COLO668 (cell line): ENCODE measurements at regions not wholly inside any gene's neighbourhood (a gene's known extent, or its start where the extent isn't known, plus 50 kb on each side); places are given as distances from the start of the nearest gene placed in this dataset.

ENCODE experiments used
- DNase-seq: peaks from one replicate; lab custom pipeline; 2025; ENCODE audit not compliant: unreplicated experiment; lab: John Stamatoyannopoulos, UW

DNA sequence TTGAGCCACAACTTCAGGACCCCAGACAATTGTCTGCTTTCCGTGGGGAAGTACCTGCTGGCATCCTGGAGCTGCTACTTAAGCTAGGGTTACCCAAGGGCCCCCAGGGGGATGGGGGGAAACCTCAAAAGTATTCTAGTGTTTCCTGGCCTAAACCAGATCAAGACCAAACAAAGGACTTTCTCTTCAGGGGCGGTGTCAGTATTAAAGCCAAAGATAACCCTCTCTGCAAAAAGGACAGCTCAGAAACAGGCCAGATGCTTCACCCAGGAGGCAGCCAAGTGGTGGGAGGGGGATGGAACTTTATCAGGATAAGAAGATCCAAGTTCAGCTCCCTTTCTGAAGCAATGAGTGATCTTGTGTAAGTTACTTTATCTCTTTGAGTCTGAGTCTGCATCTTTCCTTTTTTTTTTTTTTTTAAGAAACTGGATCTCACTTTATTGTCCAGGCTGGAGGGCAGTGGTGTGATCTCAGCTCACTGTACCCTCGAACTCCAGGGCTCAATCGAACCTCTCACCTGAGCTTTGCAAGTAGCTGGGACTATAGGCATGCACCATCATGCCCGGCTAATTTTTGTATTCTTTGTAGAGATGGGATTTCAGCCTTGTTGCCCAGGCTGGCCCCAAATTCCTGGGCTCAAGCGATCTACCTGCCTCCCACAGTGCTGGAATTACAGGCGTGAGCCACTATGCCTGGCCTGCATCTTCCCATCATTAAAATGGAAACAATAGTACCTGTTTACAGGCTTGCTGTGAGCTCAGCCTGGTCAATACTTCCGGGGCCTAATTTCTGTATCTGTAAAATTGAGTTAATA lies 151.8 kb upstream of the PTPRM start:
- DNase-seq: no peak

DNA sequence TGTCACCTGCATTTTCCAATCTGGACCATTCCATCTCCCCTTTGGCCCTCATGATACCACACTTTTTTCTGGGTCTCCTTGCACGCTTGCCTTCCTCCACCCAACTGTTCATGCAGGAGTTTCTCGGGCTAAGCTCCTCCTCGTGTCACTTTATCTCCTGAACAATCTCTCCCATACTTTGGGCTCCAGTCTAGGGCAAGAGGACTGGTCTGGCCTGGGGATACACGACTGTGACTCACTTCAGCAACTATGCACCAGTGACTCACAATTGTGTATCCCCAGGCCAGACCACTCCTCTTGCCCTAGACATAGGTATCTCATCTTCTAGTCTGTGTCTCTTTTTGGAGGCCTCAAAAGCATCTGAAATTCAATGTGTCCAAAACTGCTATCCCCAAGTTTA lies 149.4 kb upstream of the PTPRM start:
- no peak for DNase-seq

- DNase-seq: no peak
These were observed 137.3 kb upstream of the PTPRM start for GRCh38 chr18:7429831-7430230.

DNA sequence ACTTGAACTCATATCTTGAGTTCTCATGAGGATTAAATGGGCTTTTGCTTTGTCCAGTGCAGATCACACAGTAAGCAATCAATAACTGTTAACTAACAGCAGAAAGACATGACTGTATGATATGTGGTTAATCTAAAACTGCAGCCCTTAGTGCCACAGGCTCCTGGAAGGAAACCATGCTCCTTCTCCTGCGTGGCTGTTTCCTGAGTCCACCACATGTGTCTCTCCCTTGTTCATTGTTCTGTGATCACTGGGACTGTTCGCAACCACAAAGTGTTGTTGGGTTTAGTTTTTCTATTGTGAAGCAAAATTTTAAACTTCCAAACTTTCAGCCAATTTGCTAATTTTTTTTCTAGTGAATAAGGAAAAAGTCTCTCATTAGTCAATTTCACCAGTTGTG lies 130.9 kb upstream of the PTPRM start:
- no peak for DNase-seq

DNA sequence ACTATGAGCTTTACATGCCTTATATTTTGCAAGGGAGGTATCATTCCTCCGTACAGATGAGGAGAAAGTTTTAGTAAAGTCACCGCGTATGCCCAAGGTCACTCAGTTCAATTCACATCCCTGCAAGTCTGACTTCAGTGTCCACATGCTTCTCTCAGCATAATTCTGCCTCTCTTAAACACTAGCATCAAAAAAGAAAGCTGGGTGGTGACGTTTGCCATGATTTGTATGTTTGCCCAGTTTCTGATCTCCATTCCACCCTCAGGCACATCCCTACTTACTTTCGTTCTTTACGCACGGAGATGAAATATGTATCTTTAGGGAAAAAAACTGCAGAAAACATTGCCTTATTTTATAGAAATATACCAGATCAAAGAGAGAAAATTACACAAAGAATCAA lies 129.2 kb upstream of the PTPRM start:
- DNase-seq: no peak

DNA sequence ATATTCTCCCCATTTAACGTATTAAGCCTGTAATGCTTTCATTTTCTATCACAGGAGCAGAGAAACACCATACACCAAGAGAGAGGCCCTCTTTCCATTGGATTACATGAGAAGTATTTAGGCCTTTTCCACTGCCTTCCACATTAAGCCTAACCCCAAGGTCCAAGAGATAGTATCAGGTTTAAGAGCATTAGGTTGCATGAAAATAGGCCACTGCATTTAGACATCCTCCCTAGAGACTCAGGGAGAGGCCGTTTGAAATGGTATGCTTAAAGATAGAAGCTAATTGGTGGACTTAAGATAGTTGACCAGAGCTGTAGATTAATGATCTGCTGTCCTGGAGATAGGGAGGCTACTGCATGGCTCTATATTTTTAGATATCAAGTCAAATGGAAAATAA lies 128.5 kb upstream of the PTPRM start:
- DNase-seq: no peak

- DNase-seq: no peak
These were observed 119.6 kb upstream of the PTPRM start for GRCh38 chr18:7447318-7448028.

DNA sequence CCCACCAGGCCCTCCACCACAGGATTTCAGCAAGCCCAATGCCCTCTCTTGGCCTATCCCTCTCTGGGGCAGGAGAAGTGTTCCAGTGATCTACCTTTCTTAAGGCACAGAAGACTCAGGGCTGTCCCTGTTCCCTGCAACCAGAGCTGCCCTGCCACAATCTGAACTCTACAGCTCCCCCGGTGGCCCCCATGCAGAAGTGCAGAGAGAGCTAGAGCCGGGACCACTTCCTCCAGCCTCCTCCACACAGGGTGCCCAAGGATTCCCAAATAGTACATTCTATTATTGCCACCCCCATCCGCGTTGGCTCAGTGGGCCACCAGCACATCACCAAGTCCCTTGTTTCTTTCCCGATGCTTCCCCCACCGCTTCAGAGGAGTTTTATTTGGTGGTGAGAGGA lies 114.8 kb upstream of the PTPRM start:
- DNase-seq: peak; percentile 33

DNA sequence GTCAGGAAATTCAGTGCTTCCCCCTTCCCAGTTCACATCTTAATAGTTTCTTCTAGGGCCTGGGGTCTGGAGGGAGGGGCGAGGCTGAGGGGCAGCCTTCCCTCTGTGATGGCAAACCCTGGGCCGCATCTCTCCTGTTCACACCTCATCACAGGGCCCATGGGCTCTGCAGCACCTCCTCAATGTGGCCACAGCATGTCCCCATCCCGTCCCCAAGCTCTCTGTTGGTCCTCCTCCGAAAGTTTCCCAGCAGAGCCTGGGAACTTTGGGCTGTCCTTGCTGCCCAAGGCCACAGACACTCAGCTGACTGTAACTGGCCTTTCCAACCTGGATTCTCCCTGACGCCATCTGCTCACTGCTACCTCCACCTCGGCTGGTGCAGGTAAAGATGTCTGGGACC lies 112.7 kb upstream of the PTPRM start:
- DNase-seq: no peak

DNA sequence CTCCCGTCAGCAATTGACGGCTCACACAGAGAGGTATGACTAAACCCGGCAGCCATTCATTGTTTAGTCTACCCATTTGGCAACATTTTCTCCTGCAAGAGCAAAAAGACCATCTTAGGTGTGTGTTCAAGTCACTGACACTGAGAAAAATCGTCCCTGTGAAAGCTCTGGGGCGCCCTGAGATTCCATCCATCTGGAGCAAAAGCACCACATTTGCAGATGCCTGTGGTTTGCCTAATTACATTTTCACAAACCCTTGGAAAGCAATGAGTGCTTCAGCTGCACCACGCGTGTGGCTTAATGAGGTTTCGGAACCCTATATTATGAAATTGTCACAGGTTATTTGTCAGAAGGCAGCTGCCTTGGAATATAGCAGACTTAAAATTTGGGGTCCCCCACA lies 110.7 kb upstream of the PTPRM start:
- DNase-seq: no peak

- DNase-seq: no peak
These were observed 109.9 kb upstream of the PTPRM start for GRCh38 chr18:7457262-7457661.

- DNase-seq: no peak
These were observed 108.2 kb upstream of the PTPRM start for GRCh38 chr18:7458884-7459283.

DNA sequence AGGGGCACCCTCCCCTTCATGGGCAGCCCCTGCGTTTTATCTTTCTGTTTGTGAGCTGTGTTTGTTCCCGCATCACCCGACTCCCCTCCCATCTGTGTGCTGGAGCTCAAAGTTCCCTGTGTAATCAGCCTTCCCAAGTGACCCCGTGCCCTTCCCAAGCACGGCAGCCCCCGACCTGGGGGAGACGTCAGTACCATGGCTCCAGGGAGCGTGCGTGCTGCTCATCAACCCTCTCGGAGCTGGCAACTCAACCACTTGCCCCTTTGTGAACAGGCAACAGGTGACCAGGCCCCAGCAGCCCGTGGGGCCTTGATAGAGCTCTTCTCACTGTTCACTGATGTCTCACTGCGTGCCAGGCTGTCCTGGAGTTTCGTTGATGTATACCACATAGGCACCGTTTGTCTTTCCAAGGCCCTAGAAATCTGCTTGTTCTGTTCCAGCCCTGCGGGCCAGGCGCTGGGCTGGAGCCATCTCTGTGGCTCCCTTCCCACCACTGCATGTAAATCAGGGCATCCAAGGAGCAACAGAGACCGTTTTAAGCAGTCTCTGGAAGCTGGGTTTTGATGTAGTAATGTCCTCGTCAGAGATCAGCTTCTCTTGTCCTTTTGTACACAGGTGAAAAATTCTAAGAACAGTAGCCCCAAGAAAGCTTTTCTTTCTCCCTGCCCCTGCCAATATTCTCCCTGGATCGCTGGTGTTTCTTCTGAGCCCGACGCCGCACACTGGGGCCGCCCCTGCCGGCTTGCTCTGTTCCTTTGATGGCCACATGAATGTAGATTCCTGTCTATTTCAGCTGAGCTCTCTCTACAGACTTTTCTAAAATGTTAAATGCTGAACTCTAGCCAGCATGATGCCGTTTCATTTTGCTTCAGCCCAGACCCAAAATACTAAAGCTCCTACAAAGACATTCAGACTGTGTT lies 107.0 kb upstream of the PTPRM start:
- no peak for DNase-seq

- DNase-seq: no peak
These were observed 102.7 kb upstream of the PTPRM start for GRCh38 chr18:7464245-7464966.

- no peak for DNase-seq
These were observed 100.9 kb upstream of the PTPRM start for GRCh38 chr18:7466190-7466589.

- peak; percentile 19 for DNase-seq
These were observed 99.2 kb upstream of the PTPRM start for GRCh38 chr18:7467708-7468466.

DNA sequence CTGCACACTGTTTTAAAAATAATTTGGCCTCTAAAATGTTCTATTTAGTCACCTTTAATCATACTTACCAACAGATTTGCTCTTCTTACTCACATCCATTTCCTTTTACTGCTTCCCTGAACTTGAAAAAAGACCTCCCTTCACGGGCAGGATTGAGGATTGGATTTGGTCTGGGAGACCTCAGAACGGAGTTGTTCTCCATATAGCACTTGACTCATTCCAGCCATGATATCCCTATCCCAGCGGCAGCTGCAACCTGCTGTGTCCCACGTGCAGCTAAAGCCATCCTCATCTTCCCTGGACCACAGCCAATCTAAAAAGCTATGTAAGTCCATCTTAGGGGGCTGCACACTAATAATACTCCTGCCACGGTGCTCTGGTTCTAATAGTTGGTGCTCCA lies 97.0 kb upstream of the PTPRM start:
- no peak for DNase-seq

- DNase-seq: no peak
These were observed 96.6 kb upstream of the PTPRM start for GRCh38 chr18:7470503-7470902.

DNA sequence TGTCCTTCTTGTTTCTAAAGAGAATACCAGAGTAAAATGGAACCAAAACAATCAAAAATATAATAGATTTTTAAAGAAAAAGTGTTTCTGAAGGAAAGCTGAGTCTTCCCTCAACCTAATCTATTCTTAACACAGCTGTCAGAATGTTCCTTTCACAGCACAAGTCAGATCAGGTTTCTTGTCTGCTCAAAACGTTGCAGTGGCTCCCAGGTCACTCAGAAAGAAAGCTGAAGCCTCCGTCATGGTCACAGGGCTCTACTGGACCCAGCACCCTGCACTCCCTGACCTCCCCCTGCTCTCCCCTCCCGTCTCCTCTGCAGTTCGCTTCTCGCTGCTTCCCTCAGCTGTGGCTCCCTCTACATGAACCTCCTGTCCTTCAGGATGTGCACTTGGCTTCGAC lies 90.7 kb upstream of the PTPRM start:
- no peak for DNase-seq

GRCh38 chr18:7479756-7480155 lies 87.4 kb upstream of the PTPRM start:
- no peak for DNase-seq
